ENCODE measurements at regions not wholly inside any gene's neighbourhood (a gene's known extent, or its start where the extent isn't known, plus 50 kb on each side); places are given as distances from the start of the nearest gene placed in this dataset.
"Not testable (repeated sequence)": the region's sequence is repeated elsewhere in the genome, so short reads cannot be mapped to it uniquely, and the experiment has no call there.

GRCh38 chr7:89773611-89774010 lies 380.7 kb upstream of the STEAP1 start:
- DNase-seq: no peak

GRCh38 chr7:89775459-89775858 lies 378.8 kb upstream of the STEAP1 start:
- DNase-seq: no peak

GRCh38 chr7:89776980-89777379 lies 377.3 kb upstream of the STEAP1 start:
- DNase-seq: no peak

GRCh38 chr7:89777499-89777898 lies 376.8 kb upstream of the STEAP1 start:
- DNase-seq: no peak

- peak; percentile 49 for DNase-seq
Observed at GRCh38 chr7:89780291-89780690, 374.0 kb upstream of the STEAP1 start.

GRCh38 chr7:89796481-89796880 lies 357.8 kb upstream of the STEAP1 start:
- DNase-seq: no peak

GRCh38 chr7:89797965-89798598 lies 356.2 kb upstream of the STEAP1 start:
- no peak for DNase-seq

- no peak for DNase-seq
Observed at GRCh38 chr7:89798599-89798996, 355.7 kb upstream of the STEAP1 start.

- no peak for DNase-seq
Observed at GRCh38 chr7:89800761-89801160, 353.5 kb upstream of the STEAP1 start.

- DNase-seq: no peak
Observed at GRCh38 chr7:89809291-89809690, 345.0 kb upstream of the STEAP1 start.

- DNase-seq: no peak
Observed at GRCh38 chr7:89813081-89813480, 341.2 kb upstream of the STEAP1 start.

- DNase-seq: no peak
Observed at GRCh38 chr7:89826121-89826520, 328.1 kb upstream of the STEAP1 start.

- no peak for DNase-seq
Observed at GRCh38 chr7:89826557-89826956, 327.7 kb upstream of the STEAP1 start.

GRCh38 chr7:89837515-89837914 lies 316.8 kb upstream of the STEAP1 start:
- peak; percentile 70 for DNase-seq

- no peak for DNase-seq
Observed at GRCh38 chr7:89839329-89839728, 314.9 kb upstream of the STEAP1 start.

GRCh38 chr7:89845952-89846351 lies 308.3 kb upstream of the STEAP1 start:
- no peak for DNase-seq

- DNase-seq: no peak
Observed at GRCh38 chr7:89849052-89849451, 305.2 kb upstream of the STEAP1 start.

GRCh38 chr7:89857053-89857452 lies 297.2 kb upstream of the STEAP1 start:
- DNase-seq: not testable (repeated sequence)

- DNase-seq: no peak
Observed at GRCh38 chr7:89857767-89858166, 296.5 kb upstream of the STEAP1 start.

GRCh38 chr7:89887489-89887888 lies 266.8 kb upstream of the STEAP1 start:
- peak; percentile 63 for DNase-seq

- no peak for DNase-seq
Observed at GRCh38 chr7:89908736-89909135, 245.5 kb upstream of the STEAP1 start.

- peak; percentile 58 for DNase-seq
Observed at GRCh38 chr7:89914711-89915110, 239.6 kb upstream of the STEAP1 start.

GRCh38 chr7:89926194-89926593 lies 228.1 kb upstream of the STEAP1 start:
- DNase-seq: no peak

- no peak for DNase-seq
Observed at GRCh38 chr7:89926701-89927100, 227.6 kb upstream of the STEAP1 start.

- no peak for DNase-seq
Observed at GRCh38 chr7:89927762-89928161, 226.5 kb upstream of the STEAP1 start.

GRCh38 chr7:89928451-89928850 lies 225.8 kb upstream of the STEAP1 start:
- DNase-seq: no peak
